T-helper 1 cell treated with Interleukin-12 subunit alpha and Interleukin-12 subunit beta and Interleukin-4 antibody, amounts not matched to agents 30 ng/mL and 1 ng/mL, for 36 hours (primary cell): ENCODE measurements at regions not wholly inside any gene's neighbourhood (a gene's known extent, or its start where the extent isn't known, plus 50 kb on each side); places are given as distances from the start of the nearest gene placed in this dataset.

Experiments
- intact Hi-C: fragments of 100-400 bp; cut with micrococcal nuclease; formaldehyde crosslinking; loops from one replicate; pipeline ENCODE4 v1.15.1; 2024

GRCh38 chr13:31923134-31923763, 108.3 kb upstream of the FRY start:
- intact Hi-C loops: loop anchor here (10.0 kb wide), 1 partner anchor 1892 kb away; the partner anchor contains the start of gene RFC3

- intact Hi-C loops: loop anchor here (5.0 to 10.0 kb wide), 2 partner anchors 763 to 1890 kb away; partner anchors contain the start of genes HSPH1 and RFC3
Observed at GRCh38 chr13:31925079-31925478, 106.5 kb upstream of the FRY start.

- intact Hi-C loops: loop anchor here (1.0 to 10.0 kb wide), 3 partner anchors 17 to 1888 kb away; partner anchors contain the start of genes HSPH1 and RFC3
Observed at GRCh38 chr13:31927219-31927653, 104.3 kb upstream of the FRY start.

DNA sequence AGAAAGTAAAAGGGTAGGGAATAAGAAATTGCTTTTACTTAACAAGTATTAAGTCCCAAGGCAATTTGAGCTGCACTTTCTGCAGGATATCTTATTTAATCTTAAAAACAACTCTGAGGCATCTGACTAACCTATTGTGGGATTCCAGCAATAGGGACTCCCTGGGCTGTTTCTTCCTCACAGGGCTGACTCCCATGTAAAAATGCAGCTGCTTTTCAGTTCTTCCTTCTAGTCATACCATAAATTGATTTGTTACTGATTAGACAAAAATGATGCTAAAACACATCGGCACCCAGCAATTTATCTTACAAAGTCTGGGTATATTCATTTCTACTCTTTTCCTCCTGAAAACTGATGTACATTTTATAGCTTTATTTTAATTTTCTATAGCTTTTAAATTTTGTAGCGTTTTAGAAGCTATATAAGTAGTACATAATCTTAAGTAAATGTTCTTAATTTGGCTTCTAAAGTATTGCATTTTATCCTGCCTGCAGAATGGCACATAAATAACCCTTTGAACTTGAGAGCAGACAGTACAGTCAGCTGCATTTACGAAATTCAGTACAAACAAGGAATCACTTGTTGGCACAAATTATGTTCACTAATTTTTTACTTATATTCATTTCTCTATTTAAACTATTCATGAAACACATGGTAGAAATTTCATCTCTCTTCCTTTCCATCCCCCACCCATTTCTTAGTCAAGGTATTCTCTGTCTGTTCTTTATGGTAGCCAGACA, 102.4 kb upstream of the FRY start:
- intact Hi-C loops: loop anchor here (5.0 to 10.0 kb wide), 2 partner anchors 767 to 1886 kb away; partner anchors contain the start of genes HSPH1 and RFC3

- intact Hi-C loops: loop anchor here (2.0 to 5.0 kb wide), 6 partner anchors 84 to 657 kb away; partner anchors contain the start of genes BRCA2, FRY, N4BP2L1 and PDS5B
Observed at GRCh38 chr13:31930490-31930889, 101.1 kb upstream of the FRY start.

DNA sequence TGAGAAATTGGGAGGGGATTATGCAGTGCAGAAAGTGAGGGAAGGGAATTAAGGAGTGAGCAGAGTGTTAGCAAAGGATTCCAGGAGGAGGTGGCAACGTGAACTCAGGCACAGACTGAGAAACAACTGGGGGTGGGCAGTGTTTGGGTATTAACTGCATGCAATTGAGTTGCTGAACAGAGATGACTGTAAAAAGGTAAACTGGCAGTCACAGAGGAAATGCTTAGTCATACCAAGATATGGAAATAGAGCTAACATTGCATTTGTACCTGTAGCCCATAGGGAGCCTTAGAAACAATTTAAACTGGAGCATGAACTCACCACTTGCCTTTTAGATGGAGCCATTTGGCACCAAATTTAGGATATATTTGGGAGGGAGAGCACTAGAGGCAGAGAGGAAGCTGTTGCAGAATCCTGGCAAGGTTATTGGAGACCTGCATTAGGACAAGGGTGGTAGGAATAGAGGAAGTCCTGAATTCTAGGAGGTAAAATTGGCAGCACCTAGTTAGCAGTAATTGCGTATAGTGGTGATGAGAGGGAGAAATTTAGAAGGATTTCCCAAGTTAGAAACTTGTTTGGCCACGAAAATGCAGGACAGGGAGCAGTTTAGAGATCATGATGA, 100.6 kb upstream of the FRY start:
- intact Hi-C loops: loop anchor here (1.0 to 5.0 kb wide), 7 partner anchors 20 to 656 kb away; partner anchors contain the start of genes BRCA2, FRY, N4BP2L1 and PDS5B

DNA sequence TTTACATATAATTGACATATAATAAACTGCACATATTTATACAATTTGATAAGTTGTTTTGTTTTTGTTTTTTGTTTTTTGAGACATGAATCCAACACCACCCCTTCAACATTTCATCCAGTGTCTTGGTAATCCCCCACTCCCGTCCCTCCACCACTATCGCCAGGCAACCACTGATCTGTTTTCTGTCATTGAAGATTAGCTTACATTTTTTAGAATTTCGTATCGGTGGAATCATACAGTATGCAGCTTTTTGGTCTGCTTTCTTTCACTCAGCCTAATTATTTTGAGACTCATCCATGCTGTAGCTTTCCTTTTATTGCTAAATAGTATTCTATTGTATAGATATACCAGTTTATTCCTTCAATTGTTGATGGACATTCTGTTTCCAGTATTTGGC, 94.1 kb upstream of the FRY start:
- intact Hi-C loops: no loop called here

GRCh38 chr13:31940076-31940475, 91.5 kb upstream of the FRY start:
- intact Hi-C loops: no loop called here

- intact Hi-C loops: no loop called here
Observed at GRCh38 chr13:31943591-31943990, 88.0 kb upstream of the FRY start.

- intact Hi-C loops: no loop called here
Observed at GRCh38 chr13:31944262-31945160, 87.1 kb upstream of the FRY start.

DNA sequence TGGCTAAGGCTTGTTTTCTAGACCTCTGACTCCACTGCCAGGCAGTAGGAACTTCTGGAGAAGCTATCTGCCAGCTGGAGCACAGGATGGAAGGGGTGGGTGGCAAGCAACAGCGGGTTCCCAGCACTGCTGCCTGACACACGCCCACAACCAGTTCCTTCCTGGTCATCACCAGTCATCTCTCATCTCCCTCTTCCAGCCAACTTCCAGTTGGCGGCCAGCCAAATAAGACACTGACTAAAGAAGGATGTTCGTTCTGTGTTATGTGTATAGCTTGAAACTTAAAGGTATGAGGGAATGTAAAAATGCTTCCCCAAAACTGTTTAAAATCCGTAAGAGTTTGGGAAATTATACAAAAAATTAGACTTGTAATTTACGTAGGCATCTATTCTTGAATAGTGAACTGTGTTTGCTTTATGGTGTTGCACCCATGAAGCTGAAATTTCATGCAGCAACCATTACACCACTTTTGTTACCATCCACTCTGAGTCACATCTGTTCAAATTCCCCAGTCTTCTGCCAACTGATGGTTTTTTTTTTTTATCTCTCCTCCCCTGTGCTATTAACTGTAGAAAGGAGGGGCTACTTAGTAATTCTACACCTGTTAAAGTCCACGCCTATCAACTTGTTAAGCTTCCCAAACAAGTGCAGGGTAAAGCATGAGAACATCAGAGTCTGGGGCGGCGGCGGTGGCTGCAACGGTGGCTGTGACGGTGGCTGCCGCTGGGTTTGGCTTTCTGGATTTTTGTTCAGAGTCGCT, 86.2 kb upstream of the FRY start:
- intact Hi-C loops: no loop called here

- intact Hi-C loops: no loop called here
Observed at GRCh38 chr13:31946091-31946770, 85.3 kb upstream of the FRY start.

GRCh38 chr13:31947105-31947504, 84.5 kb upstream of the FRY start:
- intact Hi-C loops: no loop called here

DNA sequence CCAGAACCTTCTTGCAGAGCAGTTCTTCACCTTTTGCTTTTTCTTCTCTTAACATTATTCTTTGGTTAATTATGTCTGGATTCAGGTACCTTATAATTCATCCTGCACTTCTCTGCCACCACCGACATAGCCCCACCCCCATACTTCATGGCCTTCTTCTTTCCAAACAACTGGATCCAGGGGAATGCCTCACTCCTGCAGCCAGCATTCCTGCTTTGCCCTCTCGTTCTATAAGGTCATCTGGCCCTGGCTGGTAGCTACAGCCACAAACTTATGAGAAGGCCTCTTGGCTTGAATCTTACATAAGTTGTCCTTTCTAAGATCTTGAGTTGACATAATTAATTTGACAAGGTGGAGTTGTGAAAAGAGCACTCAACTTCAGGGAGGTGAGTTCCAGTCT, 84.1 kb upstream of the FRY start:
- intact Hi-C loops: no loop called here

DNA sequence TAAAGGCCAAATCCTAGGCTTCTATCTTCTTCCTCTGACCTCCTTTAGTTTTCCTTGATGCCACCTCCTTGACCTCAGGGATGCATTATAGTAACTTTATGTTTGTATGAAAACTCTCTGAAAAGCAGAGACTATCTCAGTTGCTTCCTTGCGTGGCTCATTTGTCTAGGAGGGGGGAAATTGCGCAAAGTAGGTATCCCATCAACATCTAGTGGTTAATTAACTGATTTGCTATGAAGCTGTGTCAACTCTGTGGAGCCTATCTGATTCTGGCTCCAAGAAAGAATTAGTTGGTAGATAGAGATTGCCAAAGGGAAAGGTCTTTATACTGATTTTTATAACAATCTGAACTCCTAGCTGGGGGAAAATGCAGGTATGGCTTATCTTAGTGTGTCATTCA, 82.1 kb upstream of the FRY start:
- intact Hi-C loops: no loop called here

- intact Hi-C loops: loop anchor here (5.0 kb wide), 1 partner anchor 38 kb away; no protein-coding TSS in a partner anchor
Observed at GRCh38 chr13:31950111-31950815, 81.3 kb upstream of the FRY start.

GRCh38 chr13:31951215-31951678, 80.3 kb upstream of the FRY start:
- intact Hi-C loops: loop anchor here (1.0 to 5.0 kb wide), 2 partner anchors 20 to 39 kb away; no protein-coding TSS in a partner anchor

DNA sequence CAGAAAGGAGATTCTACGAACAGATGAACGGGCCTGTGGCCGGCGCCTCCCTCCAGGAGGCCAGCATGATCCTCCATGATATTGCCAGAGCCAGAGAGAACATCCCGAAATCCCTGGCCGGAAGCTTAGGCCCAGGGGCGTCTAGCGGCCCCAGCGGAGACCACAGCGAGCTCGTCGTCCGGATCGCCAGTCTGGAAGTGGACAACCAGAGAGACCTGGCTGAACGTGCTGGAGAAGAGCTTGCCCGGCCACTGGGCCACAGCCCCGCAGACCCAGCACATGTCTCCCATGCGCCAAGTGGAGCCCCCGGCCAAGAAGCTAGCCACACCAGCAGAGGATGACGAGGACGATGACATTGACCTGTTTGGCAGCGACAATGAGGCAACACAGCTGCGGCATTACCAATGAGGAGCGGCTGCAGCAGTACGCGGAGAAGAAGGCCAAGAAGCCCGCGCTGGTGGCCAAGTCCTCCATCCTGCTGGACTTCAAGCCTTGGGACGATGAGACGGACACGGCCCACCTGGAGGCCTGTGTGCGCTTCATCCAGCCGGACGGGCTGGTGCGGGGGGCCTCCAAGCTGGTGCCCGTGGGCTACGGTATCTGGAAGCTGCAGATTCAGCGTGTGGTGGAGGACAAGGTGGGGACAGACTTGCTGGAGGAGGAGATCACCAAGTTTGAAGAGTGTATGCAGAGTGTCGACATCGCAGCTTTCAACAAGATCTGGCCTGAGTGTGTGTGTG, 78.8 kb upstream of the FRY start:
- intact Hi-C loops: loop anchor here (5.0 kb wide), 1 partner anchor 41 kb away; no protein-coding TSS in a partner anchor
